GM12892 (cell line): ENCODE measurements at regions not wholly inside any gene's neighbourhood (a gene's known extent, or its start where the extent isn't known, plus 50 kb on each side); places are given as distances from the start of the nearest gene placed in this dataset.

Experiments used
- POLR2A ChIP-seq: IDR thresholded peaks from 2 replicates; pipeline ENCODE4 v1.6.1; 2011; ENCODE audit warnings: low read depth, low read length, control low read depth
- POLR2AphosphoS5 ChIP-seq: IDR thresholded peaks from 2 replicates; pipeline ENCODE4 v1.6.1; 2011; ENCODE audit warnings: low read depth, low read length, control low read depth
- TAF1 ChIP-seq: IDR thresholded peaks from 2 replicates; pipeline ENCODE4 v1.6.1; 2011; ENCODE audit warnings: low read depth, mild to moderate bottlenecking, control low read depth, low read length, borderline replicate concordance

DNA sequence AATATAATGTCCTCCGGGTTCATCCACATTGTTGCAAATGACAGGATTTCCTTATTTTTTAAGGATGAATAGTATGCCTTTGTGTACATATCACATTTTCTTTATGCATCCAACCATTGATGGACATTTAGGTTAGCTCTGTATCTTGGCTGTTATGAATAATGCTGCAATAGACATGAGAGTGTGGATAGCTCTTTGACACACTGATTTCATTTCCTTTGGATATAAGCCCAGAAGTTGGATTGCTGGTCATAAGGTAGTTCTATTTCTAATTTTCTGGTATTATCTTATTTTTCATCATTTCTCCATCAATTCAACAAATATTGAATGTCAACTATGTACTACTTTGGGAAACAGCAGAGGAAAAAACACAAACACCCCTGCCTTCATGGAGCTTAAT is 423.3 kb downstream of the MTX2 start:
- TF ChIP-seq POLR2A (no peak), POLR2AphosphoS5 (no peak), TAF1 (no peak)
